ENCODE measurements at regions not wholly inside any gene's neighbourhood (a gene's known extent, or its start where the extent isn't known, plus 50 kb on each side); places are given as distances from the start of the nearest gene placed in this dataset.
"Not testable (repeated sequence)": the region's sequence is repeated elsewhere in the genome, so short reads cannot be mapped to it uniquely, and the experiment has no call there.

DNA sequence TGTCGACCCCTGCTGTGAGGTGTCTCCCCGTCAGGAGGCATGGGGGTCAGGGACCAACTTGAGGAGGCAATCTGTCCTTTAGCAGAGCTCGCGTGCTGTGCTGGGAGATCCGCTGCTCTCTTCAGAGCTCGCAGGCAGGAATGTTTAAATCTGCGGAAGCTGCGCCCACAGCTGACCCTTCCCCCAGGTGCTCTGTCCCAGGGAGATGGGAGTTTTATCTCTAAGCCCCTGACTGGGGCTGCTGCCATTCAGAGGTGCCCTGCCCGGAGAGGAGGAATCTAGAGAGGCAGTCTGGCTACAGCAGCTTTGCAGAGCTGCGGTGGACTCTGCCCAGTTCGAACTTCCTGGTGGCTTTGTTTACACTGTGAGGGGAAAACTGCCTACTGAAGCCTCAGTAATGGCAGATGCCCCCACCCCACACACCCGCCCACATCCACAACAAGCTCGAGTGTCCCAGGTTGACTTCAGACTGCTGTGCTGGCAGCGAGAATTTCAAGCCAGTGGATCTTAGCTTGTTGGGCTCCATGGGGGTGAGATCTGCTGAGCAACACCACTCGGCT lies 133.1 kb downstream of the CENPC start:
- DNase-seq, result not testable (repeated sequence)

GRCh38 chr4:67403342-67403741 lies 142.0 kb downstream of the CENPC start:
- no peak for DNase-seq

GRCh38 chr4:67401902-67402301 lies 143.4 kb downstream of the CENPC start:
- DNase-seq, result no peak

DNA sequence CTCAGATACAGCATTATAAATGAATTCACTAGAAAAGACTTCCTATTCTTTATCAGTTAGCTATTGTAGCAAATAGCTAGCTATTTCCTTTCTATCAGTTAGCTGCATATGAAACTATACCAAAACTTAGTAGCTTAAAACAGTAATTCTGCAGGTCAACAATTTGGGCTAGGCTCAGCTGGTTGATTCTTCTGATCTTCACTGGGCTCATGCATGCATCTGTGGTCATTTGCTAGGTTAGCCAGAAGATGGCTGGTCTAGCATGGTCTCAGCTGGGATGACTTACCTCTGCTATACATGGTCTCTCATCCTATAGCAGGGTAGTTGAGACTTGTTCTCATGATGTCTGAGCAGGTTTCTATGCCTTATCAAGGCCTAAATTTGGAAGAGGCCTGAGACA lies 147.4 kb downstream of the CENPC start:
- no peak for DNase-seq

- DNase-seq, result no peak
These were observed 148.3 kb downstream of the CENPC start for GRCh38 chr4:67397031-67397430.

DNA sequence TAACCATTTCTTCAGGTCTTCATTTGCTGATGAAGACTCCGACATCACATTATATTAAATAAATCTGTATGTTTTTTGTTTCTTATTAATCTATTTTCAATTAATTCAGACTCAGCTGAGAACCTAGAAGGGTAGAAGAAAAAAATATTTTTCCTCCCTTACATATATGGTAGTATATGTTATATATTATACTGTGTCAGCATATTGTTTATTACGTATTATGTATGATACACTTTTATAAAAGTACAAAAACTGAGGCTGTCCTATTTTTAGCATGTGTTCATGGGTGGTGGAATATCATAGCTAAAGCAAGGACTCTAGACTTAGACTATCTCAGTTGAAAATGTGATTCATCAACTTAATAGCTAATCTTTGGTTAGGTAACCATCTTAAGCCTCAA lies 149.3 kb downstream of the CENPC start:
- DNase-seq, result no peak

GRCh38 chr4:67394879-67395278 lies 150.4 kb downstream of the CENPC start:
- DNase-seq, result no peak

- DNase-seq, result peak; percentile 4
These were observed 151.5 kb downstream of the CENPC start for GRCh38 chr4:67393699-67394281.

DNA sequence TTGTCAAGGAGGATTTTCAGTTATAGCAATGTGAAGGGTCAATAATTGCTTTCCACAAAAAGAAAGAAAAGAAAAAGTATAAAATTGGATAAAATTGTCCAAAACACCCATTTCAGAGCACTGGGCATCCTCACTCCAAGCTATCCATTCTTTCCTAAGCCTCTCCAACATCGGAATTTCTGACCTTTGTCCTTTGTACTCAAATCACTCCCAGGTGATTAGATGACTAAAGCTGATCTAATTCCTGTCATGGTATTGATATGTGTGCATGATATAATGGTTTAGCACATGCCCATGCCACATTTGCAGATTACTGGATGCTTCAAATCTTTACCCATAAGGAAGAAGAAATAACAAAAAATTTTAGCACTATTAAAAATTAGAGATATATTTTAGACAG lies 152.3 kb downstream of the CENPC start:
- no peak for DNase-seq

DNA sequence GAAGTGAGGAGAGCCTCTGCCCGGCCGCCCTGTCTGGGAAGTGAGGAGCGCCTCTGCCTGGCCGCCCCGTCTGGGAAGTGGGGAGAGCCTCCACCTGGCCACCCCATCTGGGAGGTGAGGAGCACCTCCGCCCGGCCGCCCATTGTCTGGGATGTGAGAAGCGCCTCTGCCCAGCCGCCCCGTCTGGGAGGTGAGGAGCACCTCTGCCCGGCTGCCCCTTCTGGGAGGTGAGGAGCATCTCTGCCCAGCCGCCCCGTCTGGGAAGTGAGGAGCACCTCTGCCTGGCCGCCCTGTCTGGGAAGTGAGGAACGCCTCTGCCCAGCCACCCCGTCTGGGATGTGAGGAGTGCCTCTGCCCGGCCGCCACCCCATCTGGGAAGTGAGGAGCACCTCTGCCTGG lies 163.9 kb downstream of the CENPC start:
- DNase-seq, result not testable (repeated sequence)

DNA sequence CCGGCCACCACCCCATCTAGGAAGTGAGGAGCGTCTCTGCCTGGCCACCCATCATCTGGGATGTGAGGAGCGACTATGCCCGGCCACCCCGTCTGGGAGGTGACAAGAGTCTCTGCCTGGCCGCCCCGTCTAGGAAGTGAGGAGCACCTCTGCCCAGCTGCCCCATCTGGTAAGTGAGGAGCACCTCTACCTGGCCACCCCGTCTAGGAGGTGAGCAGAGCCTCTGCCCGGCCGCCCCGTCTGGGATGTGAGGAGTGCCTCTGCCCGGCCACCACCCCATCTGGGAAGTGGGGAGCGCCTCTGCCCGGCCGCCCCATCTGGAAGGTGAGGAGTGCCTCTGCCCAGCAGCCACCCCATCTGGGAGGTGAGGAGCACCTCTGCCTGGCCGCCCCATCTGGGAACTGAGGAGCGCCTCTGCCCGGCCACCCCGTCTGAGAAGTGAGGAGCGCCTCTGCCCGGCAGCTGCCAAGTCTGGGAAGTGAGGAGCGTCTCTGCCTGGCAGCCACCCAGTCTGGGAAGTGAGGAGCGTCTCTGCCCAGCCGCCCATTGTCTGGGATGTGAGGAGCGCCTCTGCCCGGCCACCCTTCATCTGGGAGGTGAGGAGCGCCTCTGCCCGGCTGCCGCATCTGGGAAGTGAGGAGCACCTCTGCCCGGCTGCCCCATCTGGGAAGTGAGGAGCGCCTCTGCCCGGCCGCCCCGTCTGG lies 164.4 kb downstream of the CENPC start:
- not testable (repeated sequence) for DNase-seq

DNA sequence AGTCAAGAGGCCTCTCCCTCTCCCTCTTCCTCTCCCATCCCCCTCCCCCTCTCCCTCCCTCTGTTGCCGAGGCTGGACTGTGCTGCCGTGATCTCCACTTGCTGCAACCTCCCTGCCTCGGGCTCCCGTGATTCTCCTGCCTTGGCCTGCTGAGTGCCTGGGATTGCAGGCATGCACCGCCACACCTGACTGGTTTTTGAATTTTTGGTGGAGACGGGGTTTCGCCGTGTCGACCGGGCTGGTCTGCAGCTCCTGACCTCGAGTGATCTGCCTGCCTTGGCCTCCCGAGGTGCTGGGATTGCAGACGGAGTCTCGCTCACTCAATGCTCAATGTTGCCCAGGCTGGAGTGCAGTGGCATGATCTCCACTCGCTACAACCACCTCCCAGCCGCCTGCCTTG lies 165.1 kb downstream of the CENPC start:
- no peak for DNase-seq

GRCh38 chr4:67375291-67375690 lies 170.0 kb downstream of the CENPC start:
- no peak for DNase-seq

- DNase-seq, result no peak
These were observed 173.7 kb downstream of the CENPC start for GRCh38 chr4:67371615-67372014.

- no peak for DNase-seq
These were observed 178.9 kb downstream of the CENPC start for GRCh38 chr4:67366311-67366861.

DNA sequence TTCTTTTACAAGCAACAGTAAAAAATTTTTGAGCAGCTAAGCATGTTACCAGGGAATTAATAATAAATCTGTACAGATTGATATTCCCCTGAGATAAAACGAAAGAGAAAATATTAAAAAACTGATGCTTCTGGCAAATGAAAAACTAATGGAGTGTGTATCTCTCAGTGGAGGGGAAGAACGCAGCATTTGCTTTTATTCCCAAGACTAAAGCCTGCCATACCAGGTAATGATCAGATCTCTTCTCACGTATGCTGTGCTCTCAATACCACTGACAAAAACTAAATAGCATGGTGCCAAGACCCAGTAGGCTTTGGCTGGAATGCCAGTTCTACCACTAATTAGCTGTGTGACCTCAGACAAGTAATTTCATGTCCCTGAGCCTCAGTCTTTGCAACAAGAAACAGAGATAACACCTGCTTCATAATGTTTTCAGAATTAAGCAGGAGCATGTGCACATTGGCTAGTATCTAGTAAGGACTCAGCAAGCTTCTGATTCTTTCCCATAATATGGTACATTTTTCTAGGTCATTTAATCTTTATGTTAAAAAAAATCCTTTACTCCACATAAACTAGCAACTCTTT lies 179.6 kb downstream of the CENPC start:
- DNase-seq, result no peak

- DNase-seq, result no peak
These were observed 189.5 kb downstream of the CENPC start for GRCh38 chr4:67355806-67356205.

- DNase-seq, result no peak
These were observed 198.6 kb downstream of the CENPC start for GRCh38 chr4:67346654-67347053.

DNA sequence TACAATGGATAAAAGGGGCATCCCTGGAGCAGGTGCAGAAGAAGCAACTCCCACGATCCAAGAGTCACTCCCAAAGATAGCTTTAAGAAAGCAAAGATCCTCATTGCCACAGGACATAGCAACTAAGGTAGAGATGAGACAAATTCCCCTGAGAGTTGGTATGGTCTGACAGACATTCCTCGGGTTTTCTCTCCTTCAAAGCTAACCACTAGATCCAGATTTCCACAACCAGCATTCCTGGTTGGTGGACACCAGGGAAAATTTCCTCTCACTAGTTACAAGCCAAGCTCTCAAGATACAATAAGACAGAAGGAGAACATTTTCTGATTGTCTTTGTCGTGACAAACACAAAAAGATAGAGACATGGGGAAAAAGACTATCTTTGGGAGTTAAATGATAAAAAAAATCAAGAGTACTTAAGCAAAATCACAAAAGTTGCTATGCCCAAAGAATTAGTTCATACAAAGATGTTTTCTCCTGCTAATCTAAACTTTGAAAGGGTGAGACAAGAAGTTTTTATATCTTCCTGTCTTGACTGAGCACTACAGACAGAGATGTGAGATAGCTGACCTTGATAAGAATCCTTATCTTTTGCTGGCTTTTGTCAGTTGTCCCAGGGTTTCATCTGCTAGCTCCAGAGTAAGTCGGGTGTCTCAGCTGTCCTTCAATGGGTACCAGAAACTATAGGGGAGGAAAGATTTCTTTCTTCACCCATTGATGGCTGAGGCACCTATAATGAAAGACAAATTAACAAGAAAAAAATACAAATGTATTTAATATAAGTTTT lies 200.5 kb downstream of the CENPC start:
- no peak for DNase-seq

GRCh38 chr4:67343199-67343598 lies 202.1 kb downstream of the CENPC start:
- no peak for DNase-seq

GRCh38 chr4:67342291-67342690 lies 203.0 kb downstream of the CENPC start:
- no peak for DNase-seq

- no peak for DNase-seq
These were observed 211.6 kb downstream of the CENPC start for GRCh38 chr4:67333664-67334063.

DNA sequence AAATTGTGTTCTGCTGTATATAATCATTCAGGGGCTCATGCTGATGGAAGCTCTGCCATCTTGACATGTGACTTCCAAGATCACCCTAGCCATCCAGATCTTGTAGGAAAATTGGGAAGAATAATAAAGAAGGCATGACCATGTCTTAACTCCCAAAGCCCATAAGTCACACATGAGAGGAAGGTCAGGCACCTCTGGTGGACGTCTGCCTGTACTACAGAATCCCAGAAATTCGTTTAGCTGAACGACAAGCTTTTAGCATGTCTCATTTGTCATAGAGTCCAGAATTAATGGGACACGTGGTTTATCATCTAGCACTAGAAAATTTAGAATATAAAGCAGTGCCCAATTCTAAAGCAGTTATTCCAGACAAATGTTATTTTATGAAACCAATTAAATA lies 212.7 kb downstream of the CENPC start:
- no peak for DNase-seq

All from NCI-H2029 (cell line).